GM23338 (cell line): ENCODE measurements at regions not wholly inside any gene's neighbourhood (a gene's known extent, or its start where the extent isn't known, plus 50 kb on each side); places are given as distances from the start of the nearest gene placed in this dataset.

ENCODE experiments used
- ATAC-seq: fragments of 200-7000 bp; cut with Tn5 transposase; 3 replicates; pipeline ENCODE4 v1.9.1; 2020
- DNase-seq: peaks from one replicate; pipeline ENCODE4 v3.0.0-alpha.2; 2015; ENCODE audit warnings: low spot score
- H2AFZ ChIP-seq: fragments of 200-600 bp; sonication (generic); 2 replicates; pipeline ENCODE4 v1.8.0; 2016; ENCODE audit warnings: antibody characterized with exemption, mild to moderate bottlenecking, moderate library complexity
- H3F3A ChIP-seq: fragments of 200-600 bp; sonication (generic); replicated peaks from 2 replicates; pipeline ENCODE4 v1.8.0; 2017; ENCODE audit warnings: antibody characterized with exemption, mixed run types, low read depth
- H3K27ac ChIP-seq: fragments of 200-600 bp; sonication (generic); 2 replicates; pipeline ENCODE4 v1.6.1; 2016; ENCODE audit warnings: low read depth
- H3K27me3 ChIP-seq: fragments of 200-600 bp; sonication (generic); 2 replicates; pipeline ENCODE4 v1.8.0; 2016; ENCODE audit warnings: mild to moderate bottlenecking, mixed run types, moderate library complexity; ENCODE audit not compliant: insufficient read depth
- H3K36me3 ChIP-seq: fragments of 200-600 bp; sonication (generic); 2 replicates; pipeline ENCODE4 v1.8.0; 2016; ENCODE audit warnings: mild to moderate bottlenecking; ENCODE audit not compliant: insufficient read depth
- H3K4me1 ChIP-seq: fragments of 200-600 bp; sonication (generic); 2 replicates; pipeline ENCODE4 v1.8.0; 2016; ENCODE audit warnings: mild to moderate bottlenecking, moderate library complexity; ENCODE audit not compliant: insufficient read depth
- H3K4me2 ChIP-seq: fragments of 200-600 bp; sonication (generic); 2 replicates; pipeline ENCODE4 v1.7.1; 2017; ENCODE audit warnings: mixed run types
- H3K4me3 ChIP-seq: fragments of 200-600 bp; sonication (generic); 2 replicates; pipeline ENCODE4 v1.6.1; 2016; ENCODE audit warnings: mixed run types
- H3K79me2 ChIP-seq: fragments of 200-600 bp; sonication (generic); replicated peaks from 2 replicates; pipeline ENCODE4 v1.8.0; 2017; ENCODE audit warnings: mild to moderate bottlenecking; ENCODE audit not compliant: insufficient read depth
- H3K9me2 ChIP-seq: fragments of 200-600 bp; sonication (generic); 2 replicates; pipeline ENCODE4 v1.8.0; 2017; ENCODE audit not compliant: insufficient read depth
- H4K20me1 ChIP-seq: fragments of 200-600 bp; sonication (generic); replicated peaks from 2 replicates; pipeline ENCODE4 v1.8.0; 2017; ENCODE audit warnings: mild to moderate bottlenecking; ENCODE audit not compliant: insufficient read depth
- H3K27ac Mint-ChIP-seq: 2 replicates; pipeline ENCODE4 v1.8.0; 2020; ENCODE audit warnings: inconsistent platforms, mild to moderate bottlenecking, moderate library complexity, mixed read lengths
- H3K27me3 Mint-ChIP-seq: 3 replicates; pipeline ENCODE4 v1.8.0; 2022; ENCODE audit warnings: low read depth, mild to moderate bottlenecking, moderate library complexity, mixed read lengths, inconsistent platforms; ENCODE audit not compliant: insufficient read depth, poor library complexity
- H3K36me3 Mint-ChIP-seq: 3 replicates; pipeline ENCODE4 v1.8.0; 2021; ENCODE audit warnings: low read depth, mild to moderate bottlenecking, inconsistent platforms, moderate library complexity, mixed read lengths
- H3K4me1 Mint-ChIP-seq: 3 replicates; pipeline ENCODE4 v1.8.0; 2020; ENCODE audit warnings: mild to moderate bottlenecking, inconsistent platforms, mixed read lengths
- H3K4me3 Mint-ChIP-seq: 3 replicates; pipeline ENCODE4 v1.8.0; 2021; ENCODE audit warnings: moderate library complexity, mild to moderate bottlenecking, inconsistent platforms, mixed read lengths
- H3K9me3 Mint-ChIP-seq: 3 replicates; pipeline ENCODE4 v1.8.0; 2020; ENCODE audit warnings: moderate library complexity, mild to moderate bottlenecking, inconsistent platforms, mixed read lengths
- CREB1 ChIP-seq: fragments of 250-450 bp; sonication (Bioruptor Pico); IDR thresholded peaks from 2 replicates; pipeline ENCODE4 v1.5.0; 2020; ENCODE audit warnings: low read depth, mild to moderate bottlenecking, moderate library complexity
- ETS1 ChIP-seq: IDR thresholded peaks from 2 replicates; pipeline ENCODE4 v1.6.1; 2016; ENCODE audit warnings: antibody characterized with exemption
- EZH2 ChIP-seq: fragments of 200-600 bp; sonication (generic); IDR thresholded peaks from one replicate; pipeline ENCODE4 v1.8.0; 2017; ENCODE audit warnings: antibody characterized with exemption, mild to moderate bottlenecking, low read depth; ENCODE audit not compliant: unreplicated experiment
- POLR2AphosphoS5 ChIP-seq: IDR thresholded peaks from 2 replicates; pipeline ENCODE4 v1.6.1; 2016; ENCODE audit warnings: antibody characterized with exemption, low read depth
- STAT1 ChIP-seq: IDR thresholded peaks from one replicate; pipeline ENCODE4 v1.6.1; 2016; ENCODE audit warnings: antibody characterized with exemption; ENCODE audit not compliant: unreplicated experiment
- TF ChIP-seq, protein P1 (sequence below): fragments of 250-450 bp; sonication (Bioruptor Pico); IDR thresholded peaks from 2 replicates; pipeline ENCODE4 v1.5.0; 2020; ENCODE audit warnings: mild to moderate bottlenecking, moderate library complexity
- TF ChIP-seq, protein P2 (sequence below): IDR thresholded peaks from one replicate; pipeline ENCODE4 v1.6.1; 2018; ENCODE audit warnings: antibody characterized with exemption; ENCODE audit not compliant: unreplicated experiment
- TF ChIP-seq, protein P3 (sequence below), 2 experiments: fragments of 200-600 bp in 1 of 2; sonication (generic) in 1 of 2; conservative IDR thresholded peaks; 2 replicates each; pipeline versions ENCODE4 v1.5.1 to v1.6.1; 2016 to 2017; ENCODE audit warnings: antibody characterized with exemption in 2 of 2, low read depth in 2 of 2, mild to moderate bottlenecking in 2 of 2, moderate library complexity in 1 of 2

- H4K20me1 ChIP-seq: no peaks in the 10 kb centered on the region
- H3K27ac Mint-ChIP-seq: no peak overlapping the region
- H3K4me2 ChIP-seq: no peak overlapping the region
- no peaks in the 10 kb centered on the region for H3K27me3 Mint-ChIP-seq
- H3K79me2 ChIP-seq: no peaks in the 10 kb centered on the region
- no peaks in the 10 kb centered on the region for H3K36me3 ChIP-seq
- H3K4me3 ChIP-seq: no peak overlapping the region
- H3K9me3 Mint-ChIP-seq: no peaks in the 10 kb centered on the region
- H3K36me3 Mint-ChIP-seq: no peaks in the 10 kb centered on the region
- no peaks in the 10 kb centered on the region for H3K27me3 ChIP-seq
- no peaks in the 10 kb centered on the region for H3F3A ChIP-seq
- no peak overlapping the region for H2AFZ ChIP-seq
- no peak overlapping the region for H3K27ac ChIP-seq
- TF ChIP-seq STAT1 (no peak), CREB1 (CRISPR knock-in tag) (no peak)
- no peak overlapping the region for H3K4me3 Mint-ChIP-seq
- ATAC-seq (no peak), DNase-seq (no peak)
- H3K4me1 ChIP-seq: no peaks in the 10 kb centered on the region
- no peaks in the 10 kb centered on the region for H3K4me1 Mint-ChIP-seq
- H3K9me2 ChIP-seq: no peaks in the 10 kb centered on the region; the same call in 1 of the 2 replicates
Observed at GRCh38 chr14:58725871-58726270, 88.1 kb downstream of the DACT1 start.

DNA sequence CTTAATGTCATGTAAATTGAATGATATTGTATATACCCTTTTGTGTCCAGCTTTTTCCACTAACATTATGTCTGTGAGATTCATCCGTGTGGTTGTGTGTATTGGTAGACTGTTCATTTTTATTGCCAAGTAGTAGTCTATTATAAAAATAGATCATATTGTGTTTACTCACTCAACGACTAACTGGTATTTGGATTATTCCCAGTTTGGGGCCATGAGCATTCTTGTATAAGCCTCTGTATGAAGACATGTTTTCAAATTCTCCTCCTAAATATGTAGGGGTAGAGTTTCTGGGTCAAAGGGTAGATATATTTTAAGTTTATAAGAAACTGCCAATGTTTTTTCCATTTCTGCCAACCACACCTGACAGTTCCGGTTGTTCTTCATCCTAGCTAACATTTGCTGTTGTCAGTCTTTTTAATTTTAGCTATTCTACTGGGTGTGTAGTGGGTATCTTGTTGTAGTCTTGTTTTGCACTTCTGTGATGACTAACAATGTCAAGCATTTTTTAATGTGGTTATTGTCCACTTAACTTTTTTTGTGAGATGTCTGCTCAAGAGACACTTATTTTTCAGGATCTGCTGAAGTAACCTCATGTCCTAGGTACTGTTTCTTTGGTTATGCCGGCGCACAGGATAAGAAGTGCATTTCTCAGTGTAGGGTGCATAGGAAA lies 93.2 kb downstream of the DACT1 start:
- H2AFZ ChIP-seq: no peak overlapping the region
- H3K4me3 Mint-ChIP-seq: no peak overlapping the region
- H3K4me2 ChIP-seq: no peak overlapping the region
- TF ChIP-seq, protein P1, sequence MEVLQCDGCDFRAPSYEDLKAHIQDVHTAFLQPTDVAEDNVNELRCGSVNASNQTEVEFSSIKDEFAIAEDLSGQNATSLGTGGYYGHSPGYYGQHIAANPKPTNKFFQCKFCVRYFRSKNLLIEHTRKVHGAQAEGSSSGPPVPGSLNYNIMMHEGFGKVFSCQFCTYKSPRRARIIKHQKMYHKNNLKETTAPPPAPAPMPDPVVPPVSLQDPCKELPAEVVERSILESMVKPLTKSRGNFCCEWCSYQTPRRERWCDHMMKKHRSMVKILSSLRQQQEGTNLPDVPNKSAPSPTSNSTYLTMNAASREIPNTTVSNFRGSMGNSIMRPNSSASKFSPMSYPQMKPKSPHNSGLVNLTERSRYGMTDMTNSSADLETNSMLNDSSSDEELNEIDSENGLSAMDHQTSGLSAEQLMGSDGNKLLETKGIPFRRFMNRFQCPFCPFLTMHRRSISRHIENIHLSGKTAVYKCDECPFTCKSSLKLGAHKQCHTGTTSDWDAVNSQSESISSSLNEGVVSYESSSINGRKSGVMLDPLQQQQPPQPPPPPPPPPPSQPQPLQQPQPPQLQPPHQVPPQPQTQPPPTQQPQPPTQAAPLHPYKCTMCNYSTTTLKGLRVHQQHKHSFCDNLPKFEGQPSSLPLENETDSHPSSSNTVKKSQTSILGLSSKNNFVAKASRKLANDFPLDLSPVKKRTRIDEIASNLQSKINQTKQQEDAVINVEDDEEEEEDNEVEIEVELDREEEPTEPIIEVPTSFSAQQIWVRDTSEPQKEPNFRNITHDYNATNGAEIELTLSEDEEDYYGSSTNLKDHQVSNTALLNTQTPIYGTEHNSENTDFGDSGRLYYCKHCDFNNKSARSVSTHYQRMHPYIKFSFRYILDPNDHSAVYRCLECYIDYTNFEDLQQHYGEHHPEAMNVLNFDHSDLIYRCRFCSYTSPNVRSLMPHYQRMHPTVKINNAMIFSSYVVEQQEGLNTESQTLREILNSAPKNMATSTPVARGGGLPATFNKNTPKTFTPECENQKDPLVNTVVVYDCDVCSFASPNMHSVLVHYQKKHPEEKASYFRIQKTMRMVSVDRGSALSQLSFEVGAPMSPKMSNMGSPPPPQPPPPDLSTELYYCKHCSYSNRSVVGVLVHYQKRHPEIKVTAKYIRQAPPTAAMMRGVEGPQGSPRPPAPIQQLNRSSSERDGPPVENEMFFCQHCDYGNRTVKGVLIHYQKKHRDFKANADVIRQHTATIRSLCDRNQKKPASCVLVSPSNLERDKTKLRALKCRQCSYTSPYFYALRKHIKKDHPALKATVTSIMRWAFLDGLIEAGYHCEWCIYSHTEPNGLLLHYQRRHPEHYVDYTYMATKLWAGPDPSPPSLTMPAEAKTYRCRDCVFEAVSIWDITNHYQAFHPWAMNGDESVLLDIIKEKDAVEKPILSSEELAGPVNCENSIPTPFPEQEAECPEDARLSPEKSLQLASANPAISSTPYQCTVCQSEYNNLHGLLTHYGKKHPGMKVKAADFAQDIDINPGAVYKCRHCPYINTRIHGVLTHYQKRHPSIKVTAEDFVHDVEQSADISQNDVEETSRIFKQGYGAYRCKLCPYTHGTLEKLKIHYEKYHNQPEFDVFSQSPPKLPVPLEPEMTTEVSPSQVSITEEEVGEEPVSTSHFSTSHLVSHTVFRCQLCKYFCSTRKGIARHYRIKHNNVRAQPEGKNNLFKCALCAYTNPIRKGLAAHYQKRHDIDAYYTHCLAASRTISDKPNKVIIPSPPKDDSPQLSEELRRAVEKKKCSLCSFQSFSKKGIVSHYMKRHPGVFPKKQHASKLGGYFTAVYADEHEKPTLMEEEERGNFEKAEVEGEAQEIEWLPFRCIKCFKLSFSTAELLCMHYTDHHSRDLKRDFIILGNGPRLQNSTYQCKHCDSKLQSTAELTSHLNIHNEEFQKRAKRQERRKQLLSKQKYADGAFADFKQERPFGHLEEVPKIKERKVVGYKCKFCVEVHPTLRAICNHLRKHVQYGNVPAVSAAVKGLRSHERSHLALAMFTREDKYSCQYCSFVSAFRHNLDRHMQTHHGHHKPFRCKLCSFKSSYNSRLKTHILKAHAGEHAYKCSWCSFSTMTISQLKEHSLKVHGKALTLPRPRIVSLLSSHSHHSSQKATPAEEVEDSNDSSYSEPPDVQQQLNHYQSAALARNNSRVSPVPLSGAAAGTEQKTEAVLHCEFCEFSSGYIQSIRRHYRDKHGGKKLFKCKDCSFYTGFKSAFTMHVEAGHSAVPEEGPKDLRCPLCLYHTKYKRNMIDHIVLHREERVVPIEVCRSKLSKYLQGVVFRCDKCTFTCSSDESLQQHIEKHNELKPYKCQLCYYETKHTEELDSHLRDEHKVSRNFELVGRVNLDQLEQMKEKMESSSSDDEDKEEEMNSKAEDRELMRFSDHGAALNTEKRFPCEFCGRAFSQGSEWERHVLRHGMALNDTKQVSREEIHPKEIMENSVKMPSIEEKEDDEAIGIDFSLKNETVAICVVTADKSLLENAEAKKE (CRISPR knock-in tag): no peak
- TF ChIP-seq EZH2 (no peak), ETS1 (no peak), CREB1 (CRISPR knock-in tag) (no peak), STAT1 (no peak), POLR2AphosphoS5 (no peak)
- TF ChIP-seq, protein P2, sequence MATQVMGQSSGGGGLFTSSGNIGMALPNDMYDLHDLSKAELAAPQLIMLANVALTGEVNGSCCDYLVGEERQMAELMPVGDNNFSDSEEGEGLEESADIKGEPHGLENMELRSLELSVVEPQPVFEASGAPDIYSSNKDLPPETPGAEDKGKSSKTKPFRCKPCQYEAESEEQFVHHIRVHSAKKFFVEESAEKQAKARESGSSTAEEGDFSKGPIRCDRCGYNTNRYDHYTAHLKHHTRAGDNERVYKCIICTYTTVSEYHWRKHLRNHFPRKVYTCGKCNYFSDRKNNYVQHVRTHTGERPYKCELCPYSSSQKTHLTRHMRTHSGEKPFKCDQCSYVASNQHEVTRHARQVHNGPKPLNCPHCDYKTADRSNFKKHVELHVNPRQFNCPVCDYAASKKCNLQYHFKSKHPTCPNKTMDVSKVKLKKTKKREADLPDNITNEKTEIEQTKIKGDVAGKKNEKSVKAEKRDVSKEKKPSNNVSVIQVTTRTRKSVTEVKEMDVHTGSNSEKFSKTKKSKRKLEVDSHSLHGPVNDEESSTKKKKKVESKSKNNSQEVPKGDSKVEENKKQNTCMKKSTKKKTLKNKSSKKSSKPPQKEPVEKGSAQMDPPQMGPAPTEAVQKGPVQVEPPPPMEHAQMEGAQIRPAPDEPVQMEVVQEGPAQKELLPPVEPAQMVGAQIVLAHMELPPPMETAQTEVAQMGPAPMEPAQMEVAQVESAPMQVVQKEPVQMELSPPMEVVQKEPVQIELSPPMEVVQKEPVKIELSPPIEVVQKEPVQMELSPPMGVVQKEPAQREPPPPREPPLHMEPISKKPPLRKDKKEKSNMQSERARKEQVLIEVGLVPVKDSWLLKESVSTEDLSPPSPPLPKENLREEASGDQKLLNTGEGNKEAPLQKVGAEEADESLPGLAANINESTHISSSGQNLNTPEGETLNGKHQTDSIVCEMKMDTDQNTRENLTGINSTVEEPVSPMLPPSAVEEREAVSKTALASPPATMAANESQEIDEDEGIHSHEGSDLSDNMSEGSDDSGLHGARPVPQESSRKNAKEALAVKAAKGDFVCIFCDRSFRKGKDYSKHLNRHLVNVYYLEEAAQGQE: no peak
- TF ChIP-seq, protein P3, sequence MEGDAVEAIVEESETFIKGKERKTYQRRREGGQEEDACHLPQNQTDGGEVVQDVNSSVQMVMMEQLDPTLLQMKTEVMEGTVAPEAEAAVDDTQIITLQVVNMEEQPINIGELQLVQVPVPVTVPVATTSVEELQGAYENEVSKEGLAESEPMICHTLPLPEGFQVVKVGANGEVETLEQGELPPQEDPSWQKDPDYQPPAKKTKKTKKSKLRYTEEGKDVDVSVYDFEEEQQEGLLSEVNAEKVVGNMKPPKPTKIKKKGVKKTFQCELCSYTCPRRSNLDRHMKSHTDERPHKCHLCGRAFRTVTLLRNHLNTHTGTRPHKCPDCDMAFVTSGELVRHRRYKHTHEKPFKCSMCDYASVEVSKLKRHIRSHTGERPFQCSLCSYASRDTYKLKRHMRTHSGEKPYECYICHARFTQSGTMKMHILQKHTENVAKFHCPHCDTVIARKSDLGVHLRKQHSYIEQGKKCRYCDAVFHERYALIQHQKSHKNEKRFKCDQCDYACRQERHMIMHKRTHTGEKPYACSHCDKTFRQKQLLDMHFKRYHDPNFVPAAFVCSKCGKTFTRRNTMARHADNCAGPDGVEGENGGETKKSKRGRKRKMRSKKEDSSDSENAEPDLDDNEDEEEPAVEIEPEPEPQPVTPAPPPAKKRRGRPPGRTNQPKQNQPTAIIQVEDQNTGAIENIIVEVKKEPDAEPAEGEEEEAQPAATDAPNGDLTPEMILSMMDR (conservative IDR thresholded peaks at IDR 0.05; ENCODE audit: low read depth in 2 of 2): no peak

More for the DNA sequence above, 93.2 kb downstream of the DACT1 start:
- H3K9me3 Mint-ChIP-seq: no peaks in the 10 kb centered on the region
- Histone ChIP-seq H3K36me3 (no peaks in the 10 kb centered on the region), H4K20me1 (no peaks in the 10 kb centered on the region), H3F3A (no peaks in the 10 kb centered on the region), H3K79me2 (no peaks in the 10 kb centered on the region), H3K27me3 (no peaks in the 10 kb centered on the region), H3K4me1 (no peaks in the 10 kb centered on the region), H3K9me2 (no peaks in the 10 kb centered on the region), H3K27ac (no peak overlapping the region), H3K4me3 (no peak overlapping the region)
- H3K27ac Mint-ChIP-seq: no peak overlapping the region
- H3K36me3 Mint-ChIP-seq: no peaks in the 10 kb centered on the region
- H3K4me1 Mint-ChIP-seq: no peaks in the 10 kb centered on the region
- ATAC-seq: no peak
- H3K27me3 Mint-ChIP-seq: no peaks in the 10 kb centered on the region
- no peak for DNase-seq
